Activated CD4-positive, alpha-beta T cell treated with anti-CD3 and anti-CD28 coated beads, Interleukin-2, amount 10 ng/mL, durations not matched to agents 7 days and 5 days (primary cell): ENCODE measurements at regions not wholly inside any gene's neighbourhood (a gene's known extent, or its start where the extent isn't known, plus 50 kb on each side); places are given as distances from the start of the nearest gene placed in this dataset.
A peak's percentile ranks its signal among the peaks of the same experiment; 100 is the strongest.
"Not testable (repeated sequence)": the region's sequence is repeated elsewhere in the genome, so short reads cannot be mapped to it uniquely, and the experiment has no call there.

Experiments used
- CTCF ChIA-PET: fragments of 350-600 bp; sonication (Branson Sonifier 250); formaldehyde crosslinking; loops from one replicate; lab custom pipeline; 2021; ENCODE audit warnings: antibody characterized with exemption; lab: Charles Lee
- POLR2A ChIA-PET: fragments of 350-600 bp; sonication (Branson Sonifier 250); formaldehyde crosslinking; loops from one replicate; lab custom pipeline; 2021; ENCODE audit warnings: antibody characterized with exemption; lab: Charles Lee
- DNase-seq: peaks from one replicate; pipeline ENCODE4 v3.0.0-alpha.2; 2020
- H3K27ac Mint-ChIP-seq: one replicate; pipeline ENCODE4 v1.8.0; 2021; ENCODE audit warnings: mild to moderate bottlenecking, moderate library complexity, mixed read lengths
- H3K27me3 Mint-ChIP-seq: one replicate; pipeline ENCODE4 v1.8.0; 2021; ENCODE audit warnings: mixed read lengths
- H3K36me3 Mint-ChIP-seq: one replicate; pipeline ENCODE4 v1.8.0; 2021; ENCODE audit warnings: low read depth, mixed read lengths
- H3K4me1 Mint-ChIP-seq: one replicate; pipeline ENCODE4 v1.8.0; 2021; ENCODE audit warnings: mixed read lengths
- H3K4me3 Mint-ChIP-seq: one replicate; pipeline ENCODE4 v1.8.0; 2021; ENCODE audit warnings: mild to moderate bottlenecking, moderate library complexity, mixed read lengths
- H3K9me3 Mint-ChIP-seq: one replicate; pipeline ENCODE4 v1.8.0; 2021; ENCODE audit warnings: mixed read lengths

- Mint-ChIP-seq H3K4me3 (no peak overlapping the region), H3K36me3 (peaks cover 12% of the 10 kb centered on the region), H3K27me3 (no peaks in the 10 kb centered on the region), H3K9me3 (no peaks in the 10 kb centered on the region), H3K27ac (no peak overlapping the region), H3K4me1 (peaks cover 53% of the 10 kb centered on the region)
- DNase-seq, result no peak
- CTCF ChIA-PET, result interaction anchor here (0.7 to 4.2 kb wide), 7 partner anchors 10 to 63 kb away, joined by 3 to 24 read pairs (median 3); no protein-coding TSS in a partner anchor
- POLR2A ChIA-PET, result no interaction called here
Observed at GRCh38 chr15:38627689-38628277, 63.2 kb upstream of the RASGRP1 start.

GRCh38 chr15:38631119-38632075 lies 66.8 kb upstream of the RASGRP1 start:
- ChIA-PET POLR2A (interaction anchor here (0.7 to 1.0 kb wide), 2 partner anchors 58 to 85 kb away, joined by 3 read pairs; no protein-coding TSS in a partner anchor), CTCF (interaction anchor here (0.9 to 3.3 kb wide), 14 partner anchors 9 to 68 kb away, joined by 3 to 12 read pairs (median 5); partner anchors contain the start of gene RASGRP1)
- no peak for DNase-seq
- Mint-ChIP-seq H3K27me3 (no peaks in the 10 kb centered on the region), H3K4me3 (no peak overlapping the region), H3K36me3 (peaks cover 10% of the 10 kb centered on the region), H3K4me1 (peaks cover 41% of the 10 kb centered on the region), H3K27ac (peak overlapping the region; percentile 75), H3K9me3 (no peaks in the 10 kb centered on the region)

- no peaks in the 10 kb centered on the region for H3K27me3 Mint-ChIP-seq
- peaks cover 48% of the 10 kb centered on the region for H3K4me1 Mint-ChIP-seq
- no peak for DNase-seq
- ChIA-PET POLR2A (no interaction called here), CTCF (interaction anchor here (1.0 to 1.6 kb wide), 2 partner anchors 19 to 22 kb away, joined by 4 to 5 read pairs; no protein-coding TSS in a partner anchor)
- H3K27ac Mint-ChIP-seq, result no peak overlapping the region
- peaks cover 10% of the 10 kb centered on the region for H3K9me3 Mint-ChIP-seq
- no peak overlapping the region for H3K4me3 Mint-ChIP-seq
- peaks cover 27% of the 10 kb centered on the region for H3K36me3 Mint-ChIP-seq
Observed at GRCh38 chr15:38635170-38635569, 70.6 kb upstream of the RASGRP1 start.

GRCh38 chr15:38636597-38636996 lies 72.0 kb upstream of the RASGRP1 start:
- H3K4me1 Mint-ChIP-seq, result peaks cover 36% of the 10 kb centered on the region
- no peak overlapping the region for H3K27ac Mint-ChIP-seq
- H3K27me3 Mint-ChIP-seq, result no peaks in the 10 kb centered on the region
- CTCF ChIA-PET, result interaction anchor here (0.6 to 3.4 kb wide), 5 partner anchors 11 to 25 kb away, joined by 3 to 9 read pairs (median 3); no protein-coding TSS in a partner anchor
- no peak overlapping the region for H3K4me3 Mint-ChIP-seq
- peaks cover 28% of the 10 kb centered on the region for H3K36me3 Mint-ChIP-seq
- POLR2A ChIA-PET, result interaction anchor here (1.0 kb wide), 1 partner anchor 26 kb away, joined by 3 read pairs; no protein-coding TSS in a partner anchor
- peaks cover 12% of the 10 kb centered on the region for H3K9me3 Mint-ChIP-seq
- DNase-seq, result no peak

GRCh38 chr15:38638126-38638525 lies 73.5 kb upstream of the RASGRP1 start:
- DNase-seq, result no peak
- no peaks in the 10 kb centered on the region for H3K27me3 Mint-ChIP-seq
- no peak overlapping the region for H3K4me3 Mint-ChIP-seq
- POLR2A ChIA-PET, result no interaction called here
- no peak overlapping the region for H3K27ac Mint-ChIP-seq
- H3K36me3 Mint-ChIP-seq, result peaks cover 28% of the 10 kb centered on the region
- CTCF ChIA-PET, result interaction anchor here (0.5 to 3.4 kb wide), 3 partner anchors 12 to 41 kb away, joined by 4 to 9 read pairs (median 4); no protein-coding TSS in a partner anchor
- peaks cover 15% of the 10 kb centered on the region for H3K9me3 Mint-ChIP-seq
- peaks cover 40% of the 10 kb centered on the region for H3K4me1 Mint-ChIP-seq

GRCh38 chr15:38638811-38639210 lies 74.2 kb upstream of the RASGRP1 start:
- peaks cover 15% of the 10 kb centered on the region for H3K9me3 Mint-ChIP-seq
- peak overlapping the region; percentile 7 for H3K27ac Mint-ChIP-seq
- H3K4me1 Mint-ChIP-seq, result peaks cover 47% of the 10 kb centered on the region
- no peak for DNase-seq
- ChIA-PET POLR2A (no interaction called here), CTCF (interaction anchor here (1.8 to 3.4 kb wide), 2 partner anchors 13 to 23 kb away, joined by 4 to 9 read pairs; no protein-coding TSS in a partner anchor)
- H3K27me3 Mint-ChIP-seq, result no peaks in the 10 kb centered on the region
- H3K4me3 Mint-ChIP-seq, result no peak overlapping the region
- H3K36me3 Mint-ChIP-seq, result peaks cover 28% of the 10 kb centered on the region

- Mint-ChIP-seq H3K4me1 (peaks cover 54% of the 10 kb centered on the region), H3K27me3 (no peaks in the 10 kb centered on the region), H3K4me3 (no peak overlapping the region), H3K9me3 (peaks cover 8% of the 10 kb centered on the region), H3K27ac (peak overlapping the region; percentile 81), H3K36me3 (peaks cover 25% of the 10 kb centered on the region)
- POLR2A ChIA-PET, result no interaction called here
- CTCF ChIA-PET, result interaction anchor here (1.0 to 2.7 kb wide), 7 partner anchors 10 to 79 kb away, joined by 3 to 15 read pairs (median 6); partner anchors contain the start of gene RASGRP1
- no peak for DNase-seq
Observed at GRCh38 chr15:38642689-38643270, 78.2 kb upstream of the RASGRP1 start.

GRCh38 chr15:38644353-38644752 lies 79.7 kb upstream of the RASGRP1 start:
- H3K27ac Mint-ChIP-seq, POLR2A ChIA-PET, DNase-seq, H3K4me3 Mint-ChIP-seq, H3K27me3 Mint-ChIP-seq: not testable (repeated sequence)
- H3K4me1 Mint-ChIP-seq, result peaks cover 52% of the 10 kb centered on the region
- peaks cover 11% of the 10 kb centered on the region for H3K9me3 Mint-ChIP-seq
- H3K36me3 Mint-ChIP-seq, result peaks cover 24% of the 10 kb centered on the region
- CTCF ChIA-PET, result interaction anchor here (1.1 kb wide), 1 partner anchor 20 kb away, joined by 4 read pairs; no protein-coding TSS in a partner anchor

DNA sequence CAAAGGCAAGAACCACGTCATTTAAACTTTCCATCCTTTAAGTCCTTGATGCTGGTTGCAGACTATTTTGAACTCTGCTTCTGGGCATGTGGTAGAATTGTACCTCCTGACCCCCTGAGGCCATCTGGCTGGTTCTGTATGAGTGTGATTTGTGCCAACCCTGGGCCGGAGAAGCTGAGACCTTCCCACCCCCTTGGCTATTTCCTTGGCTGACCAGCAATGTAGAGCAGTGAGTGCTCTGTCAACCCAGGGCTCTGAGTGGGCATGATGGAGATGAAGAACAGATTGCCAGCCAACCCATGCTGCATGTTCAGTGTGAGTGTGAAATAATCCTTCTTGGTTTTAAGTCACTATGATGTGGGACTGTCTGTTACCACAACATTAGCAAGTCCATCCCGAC lies 82.1 kb upstream of the RASGRP1 start:
- H3K9me3 Mint-ChIP-seq, result peaks cover 14% of the 10 kb centered on the region
- CTCF ChIA-PET, result interaction anchor here (0.9 to 1.5 kb wide), 2 partner anchors 39 to 83 kb away, joined by 4 to 7 read pairs; partner anchors contain the start of gene RASGRP1
- no peak for DNase-seq
- peaks cover 69% of the 10 kb centered on the region for H3K4me1 Mint-ChIP-seq
- H3K27me3 Mint-ChIP-seq, result no peaks in the 10 kb centered on the region
- POLR2A ChIA-PET, result no interaction called here
- peaks cover 27% of the 10 kb centered on the region for H3K36me3 Mint-ChIP-seq
- H3K27ac Mint-ChIP-seq, result peak overlapping the region; percentile 76
- no peak overlapping the region for H3K4me3 Mint-ChIP-seq

GRCh38 chr15:38647683-38648082 lies 83.1 kb upstream of the RASGRP1 start:
- Mint-ChIP-seq H3K4me3 (no peak overlapping the region), H3K27ac (peak overlapping the region; percentile 70), H3K27me3 (no peaks in the 10 kb centered on the region), H3K36me3 (peaks cover 23% of the 10 kb centered on the region), H3K4me1 (peaks cover 74% of the 10 kb centered on the region), H3K9me3 (peaks cover 11% of the 10 kb centered on the region)
- DNase-seq, result no peak
- ChIA-PET POLR2A (interaction anchor here (1.5 kb wide), 1 partner anchor 84 kb away, joined by 3 read pairs; the partner anchor contains the start of gene RASGRP1), CTCF (interaction anchor here (0.6 to 1.7 kb wide), 7 partner anchors 10 to 106 kb away, joined by 3 to 9 read pairs (median 4); partner anchors contain the start of gene RASGRP1)

GRCh38 chr15:38648121-38648843 lies 83.7 kb upstream of the RASGRP1 start:
- peaks cover 11% of the 10 kb centered on the region for H3K9me3 Mint-ChIP-seq
- H3K27me3 Mint-ChIP-seq, result no peaks in the 10 kb centered on the region
- no peak for DNase-seq
- peaks cover 74% of the 10 kb centered on the region for H3K4me1 Mint-ChIP-seq
- no peak overlapping the region for H3K4me3 Mint-ChIP-seq
- peaks cover 23% of the 10 kb centered on the region for H3K36me3 Mint-ChIP-seq
- POLR2A ChIA-PET, result interaction anchor here (1.5 kb wide), 1 partner anchor 84 kb away, joined by 3 read pairs; the partner anchor contains the start of gene RASGRP1
- H3K27ac Mint-ChIP-seq, result peak overlapping the region; percentile 70
- CTCF ChIA-PET, result interaction anchor here (0.7 to 5.8 kb wide), 11 partner anchors 9 to 106 kb away, joined by 3 to 58 read pairs (median 3); partner anchors contain the start of gene RASGRP1
